H9 (cell line): ENCODE measurements at regions not wholly inside any gene's neighbourhood (a gene's known extent, or its start where the extent isn't known, plus 50 kb on each side); places are given as distances from the start of the nearest gene placed in this dataset.

ENCODE experiments used
- DNase-seq: peaks from one replicate; pipeline ENCODE4 v3.0.0-alpha.2; 2017
- H2AFZ ChIP-seq: one replicate; pipeline ENCODE4 v1.6.1; 2013; ENCODE audit warnings: mild to moderate bottlenecking, low read length, control low read depth, moderate library complexity
- H2AK5ac ChIP-seq: 2 replicates; pipeline ENCODE4 v1.6.1; 2013; ENCODE audit warnings: low read length, control low read depth, mixed read lengths; ENCODE audit not compliant: insufficient read length
- H2BK120ac ChIP-seq: one replicate; pipeline ENCODE4 v1.6.1; 2013; ENCODE audit warnings: low read depth, mild to moderate bottlenecking, low read length, control low read depth, inconsistent platforms; ENCODE audit not compliant: poor library complexity, severe bottlenecking
- H2BK12ac ChIP-seq: 2 replicates; pipeline ENCODE4 v1.6.1; 2013; ENCODE audit warnings: low read length, control low read depth, mixed read lengths, low read depth; ENCODE audit not compliant: insufficient read length
- H2BK15ac ChIP-seq: 2 replicates; pipeline ENCODE4 v1.6.1; 2013; ENCODE audit warnings: low read depth, low read length, control low read depth
- H2BK20ac ChIP-seq: one replicate; pipeline ENCODE4 v1.6.1; 2013; ENCODE audit warnings: low read depth, mild to moderate bottlenecking, low read length, control low read depth, inconsistent platforms; ENCODE audit not compliant: poor library complexity, severe bottlenecking
- H2BK5ac ChIP-seq: 2 replicates; pipeline ENCODE4 v1.6.1; 2013; ENCODE audit warnings: low read length, control low read depth, mixed read lengths; ENCODE audit not compliant: insufficient read length
- H3K14ac ChIP-seq: 2 replicates; pipeline ENCODE4 v1.6.1; 2013; ENCODE audit warnings: low read length, control low read depth; ENCODE audit not compliant: insufficient read depth
- H3K18ac ChIP-seq: 2 replicates; pipeline ENCODE4 v1.6.1; 2013; ENCODE audit warnings: low read depth, mild to moderate bottlenecking, mixed read lengths, low read length, control low read depth; ENCODE audit not compliant: insufficient read length
- H3K23ac ChIP-seq: 2 replicates; pipeline ENCODE4 v1.6.1; 2013; ENCODE audit warnings: low read length, control low read depth, mixed read lengths, low read depth; ENCODE audit not compliant: insufficient read length
- H3K23me2 ChIP-seq: 2 replicates; pipeline ENCODE4 v1.6.1; 2013; ENCODE audit warnings: low read depth, mild to moderate bottlenecking, mixed read lengths, low read length, control low read depth; ENCODE audit not compliant: insufficient read length, poor library complexity, severe bottlenecking
- H3K27ac ChIP-seq: 2 replicates; pipeline ENCODE4 v1.5.1; 2013; ENCODE audit warnings: low read length, control low read depth, mixed read lengths, low read depth; ENCODE audit not compliant: insufficient read length
- H3K27me3 ChIP-seq: 2 replicates; pipeline ENCODE4 v1.6.1; 2013; ENCODE audit warnings: low read length, control low read depth, inconsistent platforms; ENCODE audit not compliant: insufficient read depth
- H3K4ac ChIP-seq: 2 replicates; pipeline ENCODE4 v1.6.1; 2013; ENCODE audit warnings: low read depth, mild to moderate bottlenecking, control low read depth, inconsistent platforms, low read length, moderate library complexity
- H3K4me1 ChIP-seq: 2 replicates; pipeline ENCODE4 v1.6.1; 2013; ENCODE audit warnings: low read length, control low read depth, inconsistent platforms; ENCODE audit not compliant: insufficient read depth
- H3K4me2 ChIP-seq: 2 replicates; pipeline ENCODE4 v1.6.1; 2013; ENCODE audit warnings: low read length, control low read depth, mixed read lengths; ENCODE audit not compliant: insufficient read length, insufficient read depth
- H3K56ac ChIP-seq: 2 replicates; pipeline ENCODE4 v1.6.1; 2013; ENCODE audit warnings: low read depth, mild to moderate bottlenecking, mixed read lengths, low read length, control low read depth; ENCODE audit not compliant: insufficient read length
- H3K79me1 ChIP-seq: 2 replicates; pipeline ENCODE4 v1.6.1; 2013; ENCODE audit warnings: low read depth, mild to moderate bottlenecking, moderate library complexity, low read length, control low read depth, inconsistent platforms; ENCODE audit not compliant: insufficient read depth, poor library complexity, severe bottlenecking
- H3K79me2 ChIP-seq: 2 replicates; pipeline ENCODE4 v1.6.1; 2013; ENCODE audit warnings: low read length, control low read depth, inconsistent platforms; ENCODE audit not compliant: insufficient read depth
- H3K9ac ChIP-seq: 2 replicates; pipeline ENCODE4 v1.6.1; 2013; ENCODE audit warnings: low read length, control low read depth, mixed read lengths; ENCODE audit not compliant: insufficient read length; ENCODE audit errors: extremely low read depth
- H3K9me3 ChIP-seq: one replicate; pipeline ENCODE4 v1.6.1; 2013; ENCODE audit warnings: low read depth, low read length, inconsistent platforms; ENCODE audit not compliant: control insufficient read depth
- H3T11ph ChIP-seq: one replicate; pipeline ENCODE4 v1.6.1; 2013; ENCODE audit warnings: mild to moderate bottlenecking, low read length, control low read depth, inconsistent platforms
- H4K20me1 ChIP-seq: one replicate; pipeline ENCODE4 v1.6.1; 2013; ENCODE audit not compliant: control insufficient read depth, insufficient read length, insufficient read depth
- H4K5ac ChIP-seq: 2 replicates; pipeline ENCODE4 v1.6.1; 2013; ENCODE audit warnings: low read depth, mild to moderate bottlenecking, mixed read lengths, low read length, control low read depth; ENCODE audit not compliant: insufficient read length
- H4K8ac ChIP-seq: replicated peaks from 2 replicates; pipeline ENCODE4 v1.6.1; 2013; ENCODE audit warnings: low read length, control low read depth, mixed read lengths, low read depth; ENCODE audit not compliant: insufficient read length
- H4K91ac ChIP-seq: 2 replicates; pipeline ENCODE4 v1.6.1; 2013; ENCODE audit warnings: low read depth, mild to moderate bottlenecking, moderate library complexity, mixed read lengths, low read length, control low read depth; ENCODE audit not compliant: insufficient read length
- H3K27ac Mint-ChIP-seq, 3 experiments: 2 replicates in 2 of 3; 3 replicates in 1 of 3; pipeline ENCODE4 v1.8.0; 2020 to 2021; ENCODE audit warnings: mixed read lengths in 3 of 3, mild to moderate bottlenecking in 1 of 3, moderate library complexity in 1 of 3
- H3K27me3 Mint-ChIP-seq: 2 replicates; pipeline ENCODE4 v1.8.0; 2021; ENCODE audit warnings: low read depth, mild to moderate bottlenecking, moderate library complexity, mixed read lengths
- H3K36me3 Mint-ChIP-seq, 3 experiments: 2 replicates in 2 of 3; 3 replicates in 1 of 3; pipeline ENCODE4 v1.8.0; 2020 to 2021; ENCODE audit warnings: low read depth in 3 of 3, mixed read lengths in 3 of 3; ENCODE audit not compliant: insufficient read depth in 1 of 3
- H3K4me1 Mint-ChIP-seq, 2 experiments: 2 replicates each; pipeline ENCODE4 v1.8.0; 2020; ENCODE audit warnings: mixed read lengths in 2 of 2
- H3K4me3 Mint-ChIP-seq, 2 experiments: 2 replicates in 1 of 2; 3 replicates in 1 of 2; pipeline ENCODE4 v1.8.0; 2020 to 2021; ENCODE audit warnings: mild to moderate bottlenecking in 2 of 2, mixed read lengths in 2 of 2, moderate library complexity in 1 of 2
- H3K9me3 Mint-ChIP-seq, 2 experiments: 2 replicates in 1 of 2; 3 replicates in 1 of 2; pipeline ENCODE4 v1.8.0; 2020; ENCODE audit warnings: mild to moderate bottlenecking in 2 of 2, mixed read lengths in 2 of 2, moderate library complexity in 1 of 2
- CTCF ChIP-seq: fragments of 200-600 bp; sonication (generic); conservative IDR thresholded peaks from 3 replicates; pipeline ENCODE4 v1.8.0; 2021; ENCODE audit warnings: antibody characterized with exemption, mild to moderate bottlenecking
- WGBS: extraction: QIAGEN DNeasy Blood & Tissue Kit; methylation state at CpG from one replicate; pipeline ENCODE4 v1.1.7; 2013; ENCODE audit warnings: missing lambda C conversion rate, low lambda C conversion rate, mixed read lengths; ENCODE audit not compliant: insufficient read length; ENCODE audit errors: extremely low coverage; 5-methylcytosine and 5-hydroxymethylcytosine counted together

GRCh38 chr6:155561966-155562364, 106.3 kb upstream of the NOX3 start:
- H4K20me1 ChIP-seq: no peaks in the 10 kb centered on the region

More at GRCh38 chr6:155561966-155562364, 106.3 kb upstream of the NOX3 start:
- Histone ChIP-seq H3K4me1 (no peaks in the 10 kb centered on the region), H2BK20ac (no peak overlapping the region), H3K4me2 (no peak overlapping the region), H2BK12ac (no peak overlapping the region), H3K23me2 (no peaks in the 10 kb centered on the region), H3K27ac (no peak overlapping the region), H3K23ac (no peak overlapping the region), H3K4ac (no peak overlapping the region), H4K8ac (no peak overlapping the region), H2BK5ac (no peak overlapping the region), H4K5ac (no peak overlapping the region), H3K18ac (no peak overlapping the region), H3K79me2 (no peaks in the 10 kb centered on the region), H3K27me3 (no peaks in the 10 kb centered on the region), H3K79me1 (no peaks in the 10 kb centered on the region), H2BK120ac (no peak overlapping the region), H2BK15ac (no peak overlapping the region), H3K9ac (no peak overlapping the region), H3K9me3 (no peaks in the 10 kb centered on the region), H4K91ac (no peak overlapping the region), H2AK5ac (no peak overlapping the region), H3K14ac (no peak overlapping the region), H3T11ph (no peak overlapping the region), H3K56ac (no peak overlapping the region), H2AFZ (no peak overlapping the region)
- H3K4me1 Mint-ChIP-seq: peaks cover 5 to 11% of the 10 kb centered on the region in 2 experiments
- peaks cover 6 to 12% of the 10 kb centered on the region in 2 experiments; a peak in 4 of 5 replicates for H3K9me3 Mint-ChIP-seq
- no CpG with 5 or more reads among the region's 4 CpGs for WGBS
- H3K27me3 Mint-ChIP-seq: no peaks in the 10 kb centered on the region
- no peak overlapping the region for H3K4me3 Mint-ChIP-seq
- peaks cover 0 to 14% (median 1%) of the 10 kb centered on the region in 3 experiments; a peak in 4 of 7 replicates for H3K36me3 Mint-ChIP-seq
- TF ChIP-seq CTCF: no peak
- H3K27ac Mint-ChIP-seq: no peak overlapping the region
- DNase-seq: no peak
